GM23338 (cell line): ENCODE measurements at regions not wholly inside any gene's neighbourhood (a gene's known extent, or its start where the extent isn't known, plus 50 kb on each side); places are given as distances from the start of the nearest gene placed in this dataset.

Experiments
- ATAC-seq: fragments of 200-7000 bp; cut with Tn5 transposase; 3 replicates; pipeline ENCODE4 v1.9.1; 2020
- DNase-seq: peaks from one replicate; pipeline ENCODE4 v3.0.0-alpha.2; 2015; ENCODE audit warnings: low spot score
- H2AFZ ChIP-seq: fragments of 200-600 bp; sonication (generic); 2 replicates; pipeline ENCODE4 v1.8.0; 2016; ENCODE audit warnings: antibody characterized with exemption, mild to moderate bottlenecking, moderate library complexity
- H3F3A ChIP-seq: fragments of 200-600 bp; sonication (generic); replicated peaks from 2 replicates; pipeline ENCODE4 v1.8.0; 2017; ENCODE audit warnings: antibody characterized with exemption, mixed run types, low read depth
- H3K27ac ChIP-seq: fragments of 200-600 bp; sonication (generic); 2 replicates; pipeline ENCODE4 v1.6.1; 2016; ENCODE audit warnings: low read depth
- H3K27me3 ChIP-seq: fragments of 200-600 bp; sonication (generic); 2 replicates; pipeline ENCODE4 v1.8.0; 2016; ENCODE audit warnings: mild to moderate bottlenecking, mixed run types, moderate library complexity; ENCODE audit not compliant: insufficient read depth
- H3K36me3 ChIP-seq: fragments of 200-600 bp; sonication (generic); 2 replicates; pipeline ENCODE4 v1.8.0; 2016; ENCODE audit warnings: mild to moderate bottlenecking; ENCODE audit not compliant: insufficient read depth
- H3K4me1 ChIP-seq: fragments of 200-600 bp; sonication (generic); 2 replicates; pipeline ENCODE4 v1.8.0; 2016; ENCODE audit warnings: mild to moderate bottlenecking, moderate library complexity; ENCODE audit not compliant: insufficient read depth
- H3K4me2 ChIP-seq: fragments of 200-600 bp; sonication (generic); 2 replicates; pipeline ENCODE4 v1.7.1; 2017; ENCODE audit warnings: mixed run types
- H3K4me3 ChIP-seq: fragments of 200-600 bp; sonication (generic); 2 replicates; pipeline ENCODE4 v1.6.1; 2016; ENCODE audit warnings: mixed run types
- H3K79me2 ChIP-seq: fragments of 200-600 bp; sonication (generic); replicated peaks from 2 replicates; pipeline ENCODE4 v1.8.0; 2017; ENCODE audit warnings: mild to moderate bottlenecking; ENCODE audit not compliant: insufficient read depth
- H3K9me2 ChIP-seq: fragments of 200-600 bp; sonication (generic); 2 replicates; pipeline ENCODE4 v1.8.0; 2017; ENCODE audit not compliant: insufficient read depth
- H4K20me1 ChIP-seq: fragments of 200-600 bp; sonication (generic); replicated peaks from 2 replicates; pipeline ENCODE4 v1.8.0; 2017; ENCODE audit warnings: mild to moderate bottlenecking; ENCODE audit not compliant: insufficient read depth
- H3K27ac Mint-ChIP-seq: 2 replicates; pipeline ENCODE4 v1.8.0; 2020; ENCODE audit warnings: inconsistent platforms, mild to moderate bottlenecking, moderate library complexity, mixed read lengths
- H3K27me3 Mint-ChIP-seq: 3 replicates; pipeline ENCODE4 v1.8.0; 2022; ENCODE audit warnings: low read depth, mild to moderate bottlenecking, moderate library complexity, mixed read lengths, inconsistent platforms; ENCODE audit not compliant: insufficient read depth, poor library complexity
- H3K36me3 Mint-ChIP-seq: 3 replicates; pipeline ENCODE4 v1.8.0; 2021; ENCODE audit warnings: low read depth, mild to moderate bottlenecking, inconsistent platforms, moderate library complexity, mixed read lengths
- H3K4me1 Mint-ChIP-seq: 3 replicates; pipeline ENCODE4 v1.8.0; 2020; ENCODE audit warnings: mild to moderate bottlenecking, inconsistent platforms, mixed read lengths
- H3K4me3 Mint-ChIP-seq: 3 replicates; pipeline ENCODE4 v1.8.0; 2021; ENCODE audit warnings: moderate library complexity, mild to moderate bottlenecking, inconsistent platforms, mixed read lengths
- H3K9me3 Mint-ChIP-seq: 3 replicates; pipeline ENCODE4 v1.8.0; 2020; ENCODE audit warnings: moderate library complexity, mild to moderate bottlenecking, inconsistent platforms, mixed read lengths
- CREB1 ChIP-seq: fragments of 250-450 bp; sonication (Bioruptor Pico); IDR thresholded peaks from 2 replicates; pipeline ENCODE4 v1.5.0; 2020; ENCODE audit warnings: low read depth, mild to moderate bottlenecking, moderate library complexity
- CTCF ChIP-seq, 2 experiments: fragments of 200-600 bp in 1 of 2; sonication (generic) in 1 of 2; conservative IDR thresholded peaks; 2 replicates each; pipeline versions ENCODE4 v1.5.1 to v1.6.1; 2016 to 2017; ENCODE audit warnings: antibody characterized with exemption in 2 of 2, low read depth in 2 of 2, mild to moderate bottlenecking in 2 of 2, moderate library complexity in 1 of 2
- EZH2phosphoT487 ChIP-seq: fragments of 200-600 bp; sonication (generic); IDR thresholded peaks from one replicate; pipeline ENCODE4 v1.8.1; 2018; ENCODE audit warnings: antibody characterized with exemption; ENCODE audit not compliant: unreplicated experiment
- JUNB ChIP-seq: IDR thresholded peaks from one replicate; pipeline ENCODE4 v1.6.1; 2016; ENCODE audit warnings: antibody characterized with exemption; ENCODE audit not compliant: unreplicated experiment
- NANOG ChIP-seq: IDR thresholded peaks from 2 replicates; pipeline ENCODE4 v1.6.1; 2016; ENCODE audit warnings: antibody characterized with exemption, borderline replicate concordance
- POLR2AphosphoS5 ChIP-seq: IDR thresholded peaks from 2 replicates; pipeline ENCODE4 v1.6.1; 2016; ENCODE audit warnings: antibody characterized with exemption, low read depth
- ZNF114 ChIP-seq: fragments of 250-450 bp; sonication (Bioruptor Pico); IDR thresholded peaks from 2 replicates; pipeline ENCODE4 v1.5.0; 2020; ENCODE audit warnings: mild to moderate bottlenecking, moderate library complexity
- ZNF331 ChIP-seq: fragments of 250-450 bp; sonication (Bioruptor Pico); IDR thresholded peaks from 2 replicates; pipeline ENCODE4 v1.5.0; 2020; ENCODE audit warnings: low read depth, mild to moderate bottlenecking, moderate library complexity
- ZNF462 ChIP-seq: fragments of 250-450 bp; sonication (Bioruptor Pico); IDR thresholded peaks from 2 replicates; pipeline ENCODE4 v1.5.0; 2020; ENCODE audit warnings: mild to moderate bottlenecking, moderate library complexity

GRCh38 chr10:90224791-90225566 is 523.6 kb downstream of the KIF20B start:
- ATAC-seq (no peak), DNase-seq (no peak)
- no peaks in the 10 kb centered on the region for H3K4me1 Mint-ChIP-seq
- Histone ChIP-seq H3F3A (no peaks in the 10 kb centered on the region), H2AFZ (no peak overlapping the region), H3K27me3 (no peaks in the 10 kb centered on the region), H3K27ac (no peak overlapping the region), H4K20me1 (no peaks in the 10 kb centered on the region), H3K79me2 (no peaks in the 10 kb centered on the region), H3K4me1 (no peaks in the 10 kb centered on the region), H3K36me3 (no peaks in the 10 kb centered on the region), H3K9me2 (peaks cover 14% of the 10 kb centered on the region), H3K4me3 (no peak overlapping the region), H3K4me2 (no peak overlapping the region)
- H3K9me3 Mint-ChIP-seq, result no peaks in the 10 kb centered on the region; the same call in 2 of the 3 replicates
- H3K27me3 Mint-ChIP-seq, result peaks cover 3% of the 10 kb centered on the region
- no peaks in the 10 kb centered on the region for H3K36me3 Mint-ChIP-seq
- no peak for TF ChIP-seq NANOG
- TF ChIP-seq EZH2phosphoT487, result no peak
- TF ChIP-seq ZNF331, result no peak
- no peak for TF ChIP-seq ZNF114 (CRISPR knock-in tag)
- TF ChIP-seq ZNF462 (CRISPR knock-in tag), result no peak
- no peak for TF ChIP-seq JUNB
- no peak for TF ChIP-seq CTCF (conservative IDR thresholded peaks at IDR 0.05; ENCODE audit: low read depth in 2 of 2)
- no peak for TF ChIP-seq CREB1 (CRISPR knock-in tag)
- no peak for TF ChIP-seq POLR2AphosphoS5
- no peak overlapping the region for H3K27ac Mint-ChIP-seq
- H3K4me3 Mint-ChIP-seq, result no peak overlapping the region
